PC-9 (cell line): ENCODE measurements at regions not wholly inside any gene's neighbourhood (a gene's known extent, or its start where the extent isn't known, plus 50 kb on each side); places are given as distances from the start of the nearest gene placed in this dataset.

ENCODE experiments used
- BruUV-seq: library from RNA; stranded (reverse); fragments of 400-500 nt; replicated peaks from 2 replicates; lab custom pipeline; 2021; lab: Mats Ljungman, UMichigan
- CTCF ChIA-PET: fragments of 300-600 bp; sonication (Branson Sonifier 250); formaldehyde crosslinking; loops from one replicate; lab custom pipeline; 2022; ENCODE audit warnings: antibody characterized with exemption; lab: Charles Lee
- POLR2A ChIA-PET: fragments of 300-600 bp; sonication (Branson Sonifier 250); formaldehyde crosslinking; loops from one replicate; lab custom pipeline; 2022; ENCODE audit warnings: antibody characterized with exemption; ENCODE audit not compliant: unreplicated experiment; lab: Charles Lee
- DNase-seq, 2 experiments: peaks; one replicate each; pipeline versions ENCODE4 v3.0.0 to v3.0.0-alpha.2; 2015 to 2022; ENCODE audit warnings: mixed read lengths in 1 of 2
- H2AFZ ChIP-seq: fragments of 200-600 bp; sonication (generic); 2 replicates; pipeline ENCODE4 v1.8.1; 2017; ENCODE audit warnings: antibody characterized with exemption
- H3F3A ChIP-seq: fragments of 200-600 bp; sonication (generic); 2 replicates; pipeline ENCODE4 v1.8.1; 2017; ENCODE audit warnings: antibody characterized with exemption, mild to moderate bottlenecking, low read depth; ENCODE audit not compliant: insufficient read depth
- H3K27ac ChIP-seq: fragments of 200-600 bp; sonication (generic); 2 replicates; pipeline ENCODE4 v1.6.1; 2016; ENCODE audit warnings: mixed run types
- H3K27me3 ChIP-seq: fragments of 200-600 bp; sonication (generic); 2 replicates; pipeline ENCODE4 v1.6.1; 2016; ENCODE audit warnings: low read depth, mixed run types; ENCODE audit not compliant: insufficient read depth
- H3K36me3 ChIP-seq: fragments of 200-600 bp; sonication (generic); 2 replicates; pipeline ENCODE4 v1.6.1; 2016; ENCODE audit warnings: low read depth, mixed run types
- H3K4me1 ChIP-seq: fragments of 200-600 bp; sonication (generic); replicated peaks from 2 replicates; pipeline ENCODE4 v1.6.1; 2016; ENCODE audit warnings: mixed run types; ENCODE audit not compliant: insufficient read depth
- H3K4me2 ChIP-seq: fragments of 200-600 bp; sonication (generic); 2 replicates; pipeline ENCODE4 v1.6.1; 2017; ENCODE audit warnings: mixed run types
- H3K4me3 ChIP-seq: fragments of 200-600 bp; sonication (generic); 2 replicates; pipeline ENCODE4 v1.6.1; 2016; ENCODE audit warnings: mixed run types
- H3K79me2 ChIP-seq: fragments of 200-600 bp; sonication (generic); 2 replicates; pipeline ENCODE4 v1.6.1; 2017; ENCODE audit warnings: low read depth, mixed run types
- H3K9me2 ChIP-seq: fragments of 200-600 bp; sonication (generic); 2 replicates; pipeline ENCODE4 v1.8.1; 2017; ENCODE audit warnings: mild to moderate bottlenecking; ENCODE audit not compliant: insufficient read depth
- H3K9me3 ChIP-seq: fragments of 200-600 bp; sonication (generic); 2 replicates; pipeline ENCODE4 v1.8.1; 2016; ENCODE audit warnings: low read depth; ENCODE audit not compliant: insufficient read depth
- H4K20me1 ChIP-seq: fragments of 200-600 bp; sonication (generic); 2 replicates; pipeline ENCODE4 v1.8.1; 2017; ENCODE audit not compliant: insufficient read depth
- EZH2 ChIP-seq: fragments of 200-600 bp; sonication (generic); IDR thresholded peaks from 2 replicates; pipeline ENCODE4 v1.8.0; 2017; ENCODE audit warnings: antibody characterized with exemption, low read depth
- intact Hi-C: fragments of 100-400 bp; cut with micrococcal nuclease; formaldehyde crosslinking; loops from one replicate; pipeline ENCODE4 v1.10.0; 2022; ENCODE audit not compliant: unreplicated experiment
- TF ChIP-seq, protein P1 (sequence below): fragments of 200-600 bp; sonication (generic); conservative IDR thresholded peaks from 2 replicates; pipeline ENCODE4 v1.6.1; 2017; ENCODE audit warnings: mixed run types, antibody characterized with exemption, mild to moderate bottlenecking, moderate library complexity

DNA sequence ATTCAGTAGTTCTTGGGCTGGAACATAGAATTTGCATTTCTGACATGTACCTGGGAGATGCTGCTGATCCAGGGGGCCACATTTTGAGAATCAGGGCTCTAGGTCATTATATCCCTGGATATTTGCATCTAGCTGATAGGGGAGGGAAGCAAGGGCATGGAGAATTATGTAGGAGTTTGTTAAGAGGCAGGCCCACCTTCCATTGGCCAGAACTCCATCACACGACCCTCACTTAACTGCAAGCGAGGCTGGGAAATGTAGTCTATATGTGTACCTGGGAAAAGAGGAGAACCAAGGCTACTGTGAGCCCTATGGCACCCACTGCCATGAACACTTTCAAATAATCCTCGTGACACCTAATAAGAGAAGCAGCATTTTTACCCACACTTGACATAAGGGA is 657.6 kb downstream of the MED13L start:
- ChIA-PET POLR2A (no interaction called here), CTCF (no interaction called here)
- intact Hi-C loops = no loop called here
- Histone ChIP-seq H4K20me1 (no peaks in the 10 kb centered on the region), H3K9me2 (no peaks in the 10 kb centered on the region), H3F3A (no peaks in the 10 kb centered on the region), H3K79me2 (no peaks in the 10 kb centered on the region), H3K4me1 (no peaks in the 10 kb centered on the region), H3K27ac (no peak overlapping the region), H3K36me3 (no peaks in the 10 kb centered on the region), H3K9me3 (no peaks in the 10 kb centered on the region), H3K4me2 (no peak overlapping the region), H2AFZ (no peak overlapping the region), H3K4me3 (no peak overlapping the region), H3K27me3 (peaks cover 48% of the 10 kb centered on the region)
- TF ChIP-seq EZH2 = no peak
- TF ChIP-seq, protein P1, sequence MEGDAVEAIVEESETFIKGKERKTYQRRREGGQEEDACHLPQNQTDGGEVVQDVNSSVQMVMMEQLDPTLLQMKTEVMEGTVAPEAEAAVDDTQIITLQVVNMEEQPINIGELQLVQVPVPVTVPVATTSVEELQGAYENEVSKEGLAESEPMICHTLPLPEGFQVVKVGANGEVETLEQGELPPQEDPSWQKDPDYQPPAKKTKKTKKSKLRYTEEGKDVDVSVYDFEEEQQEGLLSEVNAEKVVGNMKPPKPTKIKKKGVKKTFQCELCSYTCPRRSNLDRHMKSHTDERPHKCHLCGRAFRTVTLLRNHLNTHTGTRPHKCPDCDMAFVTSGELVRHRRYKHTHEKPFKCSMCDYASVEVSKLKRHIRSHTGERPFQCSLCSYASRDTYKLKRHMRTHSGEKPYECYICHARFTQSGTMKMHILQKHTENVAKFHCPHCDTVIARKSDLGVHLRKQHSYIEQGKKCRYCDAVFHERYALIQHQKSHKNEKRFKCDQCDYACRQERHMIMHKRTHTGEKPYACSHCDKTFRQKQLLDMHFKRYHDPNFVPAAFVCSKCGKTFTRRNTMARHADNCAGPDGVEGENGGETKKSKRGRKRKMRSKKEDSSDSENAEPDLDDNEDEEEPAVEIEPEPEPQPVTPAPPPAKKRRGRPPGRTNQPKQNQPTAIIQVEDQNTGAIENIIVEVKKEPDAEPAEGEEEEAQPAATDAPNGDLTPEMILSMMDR = no peak
- DNase-seq = no peak
- no TSS peak for BruUV-seq

DNA sequence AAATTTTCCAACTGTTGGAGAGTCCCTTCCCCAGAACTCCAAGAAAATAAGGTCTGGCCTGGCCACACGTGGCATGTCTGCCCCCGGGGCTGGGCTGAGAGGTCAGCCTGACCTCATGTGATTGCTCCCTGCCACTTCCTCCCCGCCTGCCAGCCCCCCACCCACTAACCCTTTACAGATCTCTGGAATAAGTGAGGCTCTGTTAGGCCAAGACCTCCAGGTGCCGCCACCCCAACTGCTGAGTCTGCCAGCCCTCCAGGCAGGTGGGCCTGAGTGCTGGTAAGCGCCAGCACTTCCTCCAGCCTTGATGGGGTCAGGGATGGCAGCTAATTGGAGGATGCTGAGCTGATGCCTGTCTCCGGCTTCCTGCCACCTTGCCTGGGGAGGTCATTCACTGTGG is 658.4 kb downstream of the MED13L start:
- Histone ChIP-seq H3K4me1 (no peaks in the 10 kb centered on the region), H3K4me2 (no peak overlapping the region), H3F3A (no peaks in the 10 kb centered on the region), H2AFZ (no peak overlapping the region), H3K27ac (no peak overlapping the region), H4K20me1 (no peaks in the 10 kb centered on the region), H3K4me3 (no peak overlapping the region), H3K9me2 (no peaks in the 10 kb centered on the region), H3K36me3 (no peaks in the 10 kb centered on the region), H3K9me3 (no peaks in the 10 kb centered on the region), H3K79me2 (no peaks in the 10 kb centered on the region), H3K27me3 (peaks cover 55% of the 10 kb centered on the region)
- DNase-seq = no peak
- POLR2A ChIA-PET = no interaction called here
- intact Hi-C loops = no loop called here
- no TSS peak for BruUV-seq
- TF ChIP-seq EZH2 = no peak
- TF ChIP-seq, protein P1 = no peak
- CTCF ChIA-PET = no interaction called here

DNA sequence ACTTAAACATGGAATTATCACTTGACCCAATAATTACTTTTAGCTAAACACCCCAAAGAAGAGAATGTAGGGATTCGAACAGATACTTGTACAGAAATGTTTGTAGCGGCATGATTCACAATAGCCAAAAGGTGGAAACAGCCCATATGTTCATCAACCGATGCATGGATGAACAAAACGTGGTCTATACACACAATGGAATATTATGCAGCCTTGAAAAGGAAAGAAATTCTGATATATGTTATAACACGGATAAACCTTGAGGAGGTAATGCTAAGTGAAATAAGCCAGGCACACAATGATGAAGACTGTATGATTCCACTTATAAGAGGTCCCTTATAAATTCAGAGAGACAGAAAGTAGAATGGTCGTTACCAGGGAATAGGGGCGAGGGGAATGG is 659.4 kb downstream of the MED13L start:
- ChIA-PET POLR2A (no interaction called here), CTCF (no interaction called here)
- Histone ChIP-seq H3K27ac (no peak overlapping the region), H3K9me2 (no peaks in the 10 kb centered on the region), H2AFZ (no peak overlapping the region), H3K4me2 (no peak overlapping the region), H3K4me1 (no peaks in the 10 kb centered on the region), H3K36me3 (no peaks in the 10 kb centered on the region), H3K4me3 (no peak overlapping the region), H3K9me3 (no peaks in the 10 kb centered on the region), H3K27me3 (peaks cover 59% of the 10 kb centered on the region), H3K79me2 (no peaks in the 10 kb centered on the region), H3F3A (no peaks in the 10 kb centered on the region), H4K20me1 (no peaks in the 10 kb centered on the region)
- intact Hi-C loops = no loop called here
- no peak for TF ChIP-seq EZH2
- TF ChIP-seq, protein P1 = no peak
- no peak for DNase-seq
- BruUV-seq = no TSS peak
